ENCODE measurements at regions not wholly inside any gene's neighbourhood (a gene's known extent, or its start where the extent isn't known, plus 50 kb on each side); places are given as distances from the start of the nearest gene placed in this dataset.

DNA sequence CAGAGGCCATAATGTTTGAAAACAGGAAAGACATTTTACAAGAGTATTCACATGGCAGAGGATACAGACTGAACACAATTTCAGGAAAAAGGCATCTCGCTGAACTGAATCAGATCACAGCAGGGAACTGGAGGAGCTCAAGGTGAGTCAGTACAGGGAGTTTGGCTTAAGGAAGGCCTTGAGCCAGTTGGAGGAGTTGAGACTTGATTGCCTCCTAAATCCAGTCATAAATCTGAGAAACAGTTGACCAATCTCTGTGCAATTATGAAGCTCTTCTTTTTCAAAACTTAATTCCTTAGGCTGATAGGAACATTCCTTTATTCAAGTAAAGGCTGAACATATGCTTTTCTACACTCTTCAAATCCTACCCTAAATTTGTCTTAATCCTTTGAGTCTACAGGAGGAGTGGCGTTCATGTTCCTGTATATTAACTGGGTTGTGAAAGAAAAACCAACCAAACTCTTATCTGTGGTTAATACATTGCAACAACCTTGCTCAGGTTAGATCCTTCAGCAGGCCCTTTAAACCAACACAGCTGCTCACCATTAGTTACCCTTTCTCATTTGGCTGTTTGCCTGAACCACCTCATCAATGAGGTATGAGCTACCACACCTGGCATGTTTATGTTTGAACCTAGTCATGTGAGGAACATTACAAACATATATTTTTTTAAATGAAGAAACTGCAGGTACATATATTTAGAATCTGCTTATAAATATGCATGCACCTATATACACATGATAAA is 404.1 kb upstream of the ATP11B start:
- H3K79me1 ChIP-seq (ENCODE audit: low read depth in 1 of 2, low read length in 2 of 2): no peaks in the 10 kb centered on the region
- POLR2A ChIA-PET (ENCODE audit: unreplicated experiment): no interaction called here
- H2BK15ac ChIP-seq (ENCODE audit: low read depth, low read length): no peak overlapping the region
- no peak overlapping the region for H4K5ac ChIP-seq (ENCODE audit: low read depth, low read length)
- no peaks in the 10 kb centered on the region for H4K20me1 ChIP-seq (ENCODE audit: insufficient read depth, low read length)
- no peaks in the 10 kb centered on the region for H3K36me3 ChIP-seq (ENCODE audit: control insufficient read depth, insufficient read depth, low read length)
- H3K4me1 ChIP-seq (ENCODE audit: control insufficient read depth, insufficient read depth, low read length): no peaks in the 10 kb centered on the region
- TF ChIP-seq FOS (IDR thresholded peaks at IDR 0.05; ENCODE audit: low read depth, low read length) (no peak), NFE2L2 (IDR thresholded peaks at IDR 0.05; ENCODE audit: low read depth, low read length) (no peak), CEBPB (IDR thresholded peaks at IDR 0.05; ENCODE audit: low read depth, low read length) (no peak), RCOR1 (IDR thresholded peaks at IDR 0.05; ENCODE audit: insufficient replicate concordance, low read length) (no peak), MXI1 (IDR thresholded peaks at IDR 0.05; ENCODE audit: borderline replicate concordance, low read depth, low read length) (no peak), MAFK (IDR thresholded peaks at IDR 0.05; ENCODE audit: low read depth, low read length) (no peak), RAD21 (IDR thresholded peaks at IDR 0.05; ENCODE audit: low read length) (no peak), MAZ (IDR thresholded peaks at IDR 0.05; ENCODE audit: borderline replicate concordance, low read depth, low read length) (no peak), SMC3 (IDR thresholded peaks at IDR 0.05; ENCODE audit: low read depth, low read length) (no peak), RFX5 (IDR thresholded peaks at IDR 0.05; ENCODE audit: low read depth, low read length) (no peak)
- TF ChIP-seq, protein P1, sequence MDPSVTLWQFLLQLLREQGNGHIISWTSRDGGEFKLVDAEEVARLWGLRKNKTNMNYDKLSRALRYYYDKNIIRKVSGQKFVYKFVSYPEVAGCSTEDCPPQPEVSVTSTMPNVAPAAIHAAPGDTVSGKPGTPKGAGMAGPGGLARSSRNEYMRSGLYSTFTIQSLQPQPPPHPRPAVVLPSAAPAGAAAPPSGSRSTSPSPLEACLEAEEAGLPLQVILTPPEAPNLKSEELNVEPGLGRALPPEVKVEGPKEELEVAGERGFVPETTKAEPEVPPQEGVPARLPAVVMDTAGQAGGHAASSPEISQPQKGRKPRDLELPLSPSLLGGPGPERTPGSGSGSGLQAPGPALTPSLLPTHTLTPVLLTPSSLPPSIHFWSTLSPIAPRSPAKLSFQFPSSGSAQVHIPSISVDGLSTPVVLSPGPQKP (IDR thresholded peaks at IDR 0.05; ENCODE audit: borderline replicate concordance, low read depth, low read length): no peak
- TF ChIP-seq, protein P2, sequence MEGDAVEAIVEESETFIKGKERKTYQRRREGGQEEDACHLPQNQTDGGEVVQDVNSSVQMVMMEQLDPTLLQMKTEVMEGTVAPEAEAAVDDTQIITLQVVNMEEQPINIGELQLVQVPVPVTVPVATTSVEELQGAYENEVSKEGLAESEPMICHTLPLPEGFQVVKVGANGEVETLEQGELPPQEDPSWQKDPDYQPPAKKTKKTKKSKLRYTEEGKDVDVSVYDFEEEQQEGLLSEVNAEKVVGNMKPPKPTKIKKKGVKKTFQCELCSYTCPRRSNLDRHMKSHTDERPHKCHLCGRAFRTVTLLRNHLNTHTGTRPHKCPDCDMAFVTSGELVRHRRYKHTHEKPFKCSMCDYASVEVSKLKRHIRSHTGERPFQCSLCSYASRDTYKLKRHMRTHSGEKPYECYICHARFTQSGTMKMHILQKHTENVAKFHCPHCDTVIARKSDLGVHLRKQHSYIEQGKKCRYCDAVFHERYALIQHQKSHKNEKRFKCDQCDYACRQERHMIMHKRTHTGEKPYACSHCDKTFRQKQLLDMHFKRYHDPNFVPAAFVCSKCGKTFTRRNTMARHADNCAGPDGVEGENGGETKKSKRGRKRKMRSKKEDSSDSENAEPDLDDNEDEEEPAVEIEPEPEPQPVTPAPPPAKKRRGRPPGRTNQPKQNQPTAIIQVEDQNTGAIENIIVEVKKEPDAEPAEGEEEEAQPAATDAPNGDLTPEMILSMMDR (conservative IDR thresholded peaks at IDR 0.05; ENCODE audit: low read depth, low read length): no peak
- no peak overlapping the region for H2BK5ac ChIP-seq (ENCODE audit: low read depth, low read length, poor library complexity, severe bottlenecking)
- H3K4ac ChIP-seq (ENCODE audit: low read depth, low read length): no peak overlapping the region
- no peak overlapping the region for H3K4me2 ChIP-seq (ENCODE audit: low read depth, low read length)
- H2BK120ac ChIP-seq (ENCODE audit: low read depth, low read length): no peak overlapping the region
- no peak overlapping the region for H3K23ac ChIP-seq (ENCODE audit: low read depth, low read length)
- H3K9ac ChIP-seq (ENCODE audit: low read depth, low read length): no peak overlapping the region
- ATAC-seq (ENCODE audit: low read depth): no peak
- no peak overlapping the region for H2AFZ ChIP-seq (replicated peaks; ENCODE audit: low read length, poor library complexity)
- no peak overlapping the region for H4K8ac ChIP-seq (ENCODE audit: low read depth in 2 of 2, low read length in 2 of 2)
- no peak overlapping the region for H2AK5ac ChIP-seq (ENCODE audit: low read depth, low read length)
- no TSS peak for BruUV-seq (replicated peaks)
- H3K9me3 ChIP-seq (ENCODE audit: control insufficient read depth, insufficient read depth, low read length): peaks cover 12% of the 10 kb centered on the region
- H3K18ac ChIP-seq (ENCODE audit: low read depth, low read length): no peak overlapping the region
- CTCF ChIA-PET: no interaction called here
- no CpG with 5 or more reads among the region's 2 CpGs for WGBS, 2 experiments (ENCODE audit: extremely low coverage in 2 of 2, insufficient read length in 1 of 2)
- H3K9me1 ChIP-seq (ENCODE audit: insufficient read depth, low read length): no peaks in the 10 kb centered on the region
- intact Hi-C loops (cut with micrococcal nuclease): no loop called here
- dilution Hi-C loops (cut with HindIII; ENCODE audit: low sequenced_read_pairs, unreplicated experiment): no loop called here
- no peaks in the 10 kb centered on the region for H3K27me3 ChIP-seq (ENCODE audit: control insufficient read depth, insufficient read depth, low read length)
- no peak overlapping the region for H2AK9ac ChIP-seq (replicated peaks; ENCODE audit: low read depth, low read length, poor library complexity)
- in situ Hi-C loops (cut with MboI; ENCODE audit: low sequenced_read_pairs): no loop called here
- H3K27ac ChIP-seq (ENCODE audit: insufficient read depth, low read length): no peak overlapping the region
- H3K14ac ChIP-seq (replicated peaks; ENCODE audit: low read depth, low read length): no peak overlapping the region
- H4K91ac ChIP-seq (ENCODE audit: insufficient read depth, low read depth, low read length): no peak overlapping the region
- H3K56ac ChIP-seq (ENCODE audit: extremely low read depth, insufficient read depth, low read length): no peak overlapping the region
- no peak for DNase-seq
- H2BK20ac ChIP-seq (ENCODE audit: low read depth, low read length): no peak overlapping the region
- no peak overlapping the region for H3K4me3 ChIP-seq (ENCODE audit: insufficient read depth, low read depth, low read length)
